Stimulated activated effector memory CD8-positive, alpha-beta T cell treated with anti-CD3 and anti-CD28 coated beads, Interleukin-12 subunit alpha, Interleukin-12 subunit beta, amount 100 ng/mL, for 72 hours (primary cell): ENCODE measurements at regions not wholly inside any gene's neighbourhood (a gene's known extent, or its start where the extent isn't known, plus 50 kb on each side); places are given as distances from the start of the nearest gene placed in this dataset.
"Not testable (repeated sequence)": the region's sequence is repeated elsewhere in the genome, so short reads cannot be mapped to it uniquely, and the experiment has no call there.

ENCODE experiments used
- ATAC-seq: fragments of 150-1000 bp; cut with Tn5 transposase; 2 replicates; pipeline ENCODE4 v1.10.0; 2021
- DNase-seq, 2 donors: peaks; one replicate each; pipeline ENCODE4 v3.0.0; 2021 to 2022; ENCODE audit warnings: low spot score in 2 of 2
- H3K27ac Mint-ChIP-seq: one replicate; pipeline ENCODE4 v1.8.0; 2022; ENCODE audit warnings: mild to moderate bottlenecking, mixed read lengths
- H3K36me3 Mint-ChIP-seq: one replicate; pipeline ENCODE4 v1.8.0; 2022; ENCODE audit warnings: mild to moderate bottlenecking, mixed read lengths
- H3K4me1 Mint-ChIP-seq: one replicate; pipeline ENCODE4 v1.8.0; 2022; ENCODE audit warnings: mixed read lengths
- H3K4me3 Mint-ChIP-seq: one replicate; pipeline ENCODE4 v1.8.0; 2022; ENCODE audit warnings: mild to moderate bottlenecking, mixed read lengths
- H3K9me3 Mint-ChIP-seq: one replicate; pipeline ENCODE4 v1.8.0; 2022; ENCODE audit warnings: mixed read lengths

DNA sequence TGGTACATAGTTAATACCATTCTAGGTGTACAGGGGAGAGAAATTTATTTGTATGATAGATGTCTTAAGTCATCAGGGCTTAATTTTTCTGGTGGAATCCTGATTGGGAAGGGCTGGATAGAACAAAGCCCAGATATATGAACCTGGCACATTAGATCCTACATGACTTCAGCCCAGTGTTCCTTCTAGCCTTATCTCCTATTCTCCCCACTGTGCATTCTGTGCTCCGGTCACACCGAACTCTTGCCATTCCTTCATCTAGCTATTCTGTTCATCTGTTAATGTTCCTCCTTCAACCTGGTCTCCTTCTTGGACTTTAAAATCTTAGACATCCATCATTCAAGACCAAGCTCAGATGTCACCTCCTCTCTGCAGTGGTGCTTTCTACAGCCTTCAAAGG lies 68.9 kb upstream of the EED start:
- DNase-seq (no peak), ATAC-seq (no peak)
- peaks cover 7% of the 10 kb centered on the region for H3K36me3 Mint-ChIP-seq
- H3K4me3 Mint-ChIP-seq, result no peak overlapping the region
- H3K9me3 Mint-ChIP-seq, result no peaks in the 10 kb centered on the region
- peaks cover 26% of the 10 kb centered on the region for H3K4me1 Mint-ChIP-seq
- peak overlapping the region; percentile 84 for H3K27ac Mint-ChIP-seq

DNA sequence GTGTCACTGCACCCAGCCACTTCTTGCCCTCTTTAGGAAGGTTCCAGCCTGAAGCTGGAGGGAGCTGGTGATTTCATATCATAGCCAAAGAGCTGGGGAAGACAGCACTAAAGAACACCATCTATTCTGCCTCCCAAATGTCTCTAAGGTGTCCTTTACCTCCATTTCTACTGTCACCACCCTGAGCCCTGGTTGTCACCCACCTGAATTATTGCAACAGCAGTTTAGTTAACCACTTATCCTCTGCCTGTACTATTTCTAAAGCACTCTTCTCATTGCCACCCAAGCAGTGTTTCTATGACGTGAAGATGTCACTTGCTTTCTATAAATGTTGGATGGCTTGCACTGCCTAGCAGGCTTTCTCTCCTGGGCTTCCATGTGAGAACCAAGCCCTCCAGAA lies 69.4 kb upstream of the EED start:
- H3K4me1 Mint-ChIP-seq, result peaks cover 26% of the 10 kb centered on the region
- H3K27ac Mint-ChIP-seq, result peak overlapping the region; percentile 84
- no peaks in the 10 kb centered on the region for H3K9me3 Mint-ChIP-seq
- peaks cover 7% of the 10 kb centered on the region for H3K36me3 Mint-ChIP-seq
- ATAC-seq, result no peak
- no peak for DNase-seq
- H3K4me3 Mint-ChIP-seq, result no peak overlapping the region

DNA sequence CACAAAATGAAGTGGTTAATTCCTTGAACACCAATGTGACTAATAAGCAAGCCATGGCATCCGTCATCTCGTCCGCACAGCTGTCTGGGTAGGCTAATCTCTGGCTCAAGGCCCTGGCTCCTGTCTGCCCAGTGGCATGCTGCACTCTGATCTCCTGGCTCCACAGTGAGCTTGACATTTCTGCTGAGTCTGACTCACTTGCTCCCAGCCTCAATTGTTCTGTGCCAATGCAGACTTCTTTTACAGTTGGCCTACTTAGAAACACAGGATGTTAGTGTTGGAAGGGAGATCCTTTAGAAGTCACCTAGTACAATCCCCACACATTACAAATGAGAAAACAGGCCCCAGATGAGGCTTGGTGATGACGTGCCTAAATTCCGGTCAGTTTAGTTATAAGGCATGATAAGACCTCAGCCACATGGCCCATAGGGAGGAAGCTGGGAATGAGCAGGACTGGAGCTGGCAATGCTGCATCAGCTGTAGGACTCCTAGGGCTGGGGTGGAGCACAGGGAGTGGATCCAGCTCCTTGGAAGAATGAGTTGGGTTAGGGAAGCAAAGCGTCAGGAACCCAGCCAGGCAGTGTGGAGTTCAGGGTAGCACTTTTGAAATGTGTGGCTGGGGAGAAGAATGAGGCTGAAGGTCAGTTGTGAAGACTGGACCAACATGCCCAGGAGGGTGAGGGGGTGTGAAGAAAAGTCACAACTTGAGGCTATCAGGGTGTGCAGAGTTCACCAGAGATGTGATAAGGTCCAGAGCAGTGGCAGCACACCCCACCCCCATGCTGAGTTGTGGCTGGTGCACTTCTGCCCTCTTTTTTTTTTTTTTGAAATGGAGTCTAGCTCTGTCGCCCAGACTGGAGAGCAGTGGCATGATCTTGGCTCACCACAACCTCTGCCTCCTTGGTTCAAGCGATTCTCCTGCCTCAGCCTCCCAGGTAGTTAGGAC lies 70.2 kb upstream of the EED start:
- no peak overlapping the region for H3K4me3 Mint-ChIP-seq
- peaks cover 30% of the 10 kb centered on the region for H3K4me1 Mint-ChIP-seq
- no peaks in the 10 kb centered on the region for H3K9me3 Mint-ChIP-seq
- ATAC-seq, result peak; percentile 4
- H3K36me3 Mint-ChIP-seq, result peaks cover 7% of the 10 kb centered on the region
- no peak for DNase-seq
- H3K27ac Mint-ChIP-seq, result no peak overlapping the region

DNA sequence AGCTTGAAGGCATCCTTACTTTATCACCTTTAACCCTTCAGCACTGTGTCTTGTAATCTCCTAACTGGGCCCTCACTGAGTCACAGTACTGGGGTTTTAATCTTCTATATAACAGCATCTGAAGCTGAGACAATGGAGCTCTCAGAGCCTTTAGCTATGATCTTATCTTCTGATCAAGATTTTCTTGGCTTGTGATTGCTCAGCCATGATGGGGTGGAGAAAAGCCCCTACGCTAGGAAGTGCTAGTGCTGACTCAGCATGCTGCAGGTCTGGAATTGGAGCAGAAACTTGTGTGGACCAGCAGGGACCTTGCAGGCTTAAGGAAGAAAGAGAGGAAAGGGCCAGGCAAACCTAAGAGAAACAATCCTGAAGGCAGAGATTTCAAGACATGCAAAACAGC lies 71.7 kb upstream of the EED start:
- Mint-ChIP-seq H3K9me3 (no peaks in the 10 kb centered on the region), H3K27ac (no peak overlapping the region), H3K36me3 (peaks cover 7% of the 10 kb centered on the region), H3K4me3 (no peak overlapping the region), H3K4me1 (peaks cover 31% of the 10 kb centered on the region)
- DNase-seq (no peak), ATAC-seq (no peak)

DNA sequence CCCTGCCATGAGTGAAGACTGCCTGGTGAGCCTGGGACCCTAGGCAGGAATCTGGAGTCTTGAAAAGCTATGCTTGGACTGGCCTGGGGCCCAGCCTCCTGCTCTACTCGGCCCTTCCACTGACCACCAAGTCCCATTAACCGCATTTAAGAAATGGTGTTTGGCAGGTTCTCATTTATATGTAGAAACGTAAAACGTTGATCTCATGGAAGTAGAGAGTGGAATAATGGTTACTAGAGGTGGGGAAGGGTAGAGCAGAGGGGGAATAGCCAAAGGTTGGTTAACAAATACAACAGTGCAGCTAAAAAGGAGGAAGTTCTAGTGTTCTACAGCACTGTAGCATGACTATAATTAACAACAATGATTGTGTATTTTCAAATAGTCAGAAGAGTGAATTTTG lies 72.9 kb upstream of the EED start:
- H3K9me3 Mint-ChIP-seq, result no peaks in the 10 kb centered on the region
- DNase-seq, result no peak
- H3K36me3 Mint-ChIP-seq, result peaks cover 6% of the 10 kb centered on the region
- H3K27ac Mint-ChIP-seq, result no peak overlapping the region
- peaks cover 22% of the 10 kb centered on the region for H3K4me1 Mint-ChIP-seq
- ATAC-seq, result no peak
- no peak overlapping the region for H3K4me3 Mint-ChIP-seq

DNA sequence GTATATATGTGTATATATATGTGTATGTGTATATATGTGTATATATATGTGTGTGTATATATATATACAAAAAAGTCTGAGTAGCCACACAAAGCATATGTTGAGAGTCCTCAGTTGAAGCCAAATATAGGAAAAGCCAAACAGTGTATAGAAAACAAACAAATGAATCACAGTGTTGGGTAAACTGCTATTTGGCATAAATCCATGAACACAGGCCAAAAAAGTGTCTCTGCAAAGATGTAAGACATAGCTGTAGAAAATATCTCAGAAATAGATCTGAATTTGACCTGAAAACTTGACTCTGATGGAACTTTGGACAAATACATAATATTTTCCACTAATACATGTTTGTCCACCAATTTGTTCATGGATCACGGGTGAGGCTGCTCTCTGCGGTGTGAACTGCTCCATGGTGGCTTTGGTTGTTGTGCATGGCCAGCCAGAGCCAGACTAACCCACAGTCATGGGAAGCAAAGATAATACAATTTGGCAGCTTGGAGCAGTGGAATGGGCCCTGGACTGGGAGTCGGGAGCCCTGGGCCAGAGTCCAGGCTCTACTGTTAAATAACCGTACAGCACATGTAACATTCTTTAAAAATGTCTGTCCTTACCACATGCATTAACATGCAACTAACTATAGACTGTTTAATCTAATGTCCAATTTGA lies 76.9 kb upstream of the EED start:
- Mint-ChIP-seq H3K36me3 (no peaks in the 10 kb centered on the region), H3K9me3 (no peaks in the 10 kb centered on the region), H3K4me1 (peaks cover 5% of the 10 kb centered on the region), H3K4me3 (no peak overlapping the region), H3K27ac (no peak overlapping the region)
- DNase-seq (no peak), ATAC-seq (no peak)

DNA sequence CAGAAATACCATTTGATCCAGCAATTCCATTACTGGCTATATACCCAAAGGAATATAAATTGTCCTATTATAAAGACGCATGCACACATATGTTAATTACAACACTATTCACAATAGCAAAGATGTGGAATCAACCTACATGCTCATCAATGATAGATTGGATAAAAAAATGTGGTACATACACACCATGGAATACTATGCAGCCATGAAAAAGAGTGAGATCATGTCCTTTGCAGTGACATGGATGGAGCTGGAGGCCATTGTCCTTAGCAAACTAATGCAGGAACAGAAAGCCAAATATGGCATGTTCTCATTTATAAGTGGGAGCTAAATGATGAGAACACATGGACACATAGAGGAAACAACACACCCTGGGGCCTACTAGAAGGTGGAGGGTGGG lies 78.3 kb upstream of the EED start:
- H3K27ac Mint-ChIP-seq, ATAC-seq, H3K9me3 Mint-ChIP-seq, H3K36me3 Mint-ChIP-seq, DNase-seq, H3K4me3 Mint-ChIP-seq: not testable (repeated sequence)
- H3K4me1 Mint-ChIP-seq, result peaks cover 15% of the 10 kb centered on the region

DNA sequence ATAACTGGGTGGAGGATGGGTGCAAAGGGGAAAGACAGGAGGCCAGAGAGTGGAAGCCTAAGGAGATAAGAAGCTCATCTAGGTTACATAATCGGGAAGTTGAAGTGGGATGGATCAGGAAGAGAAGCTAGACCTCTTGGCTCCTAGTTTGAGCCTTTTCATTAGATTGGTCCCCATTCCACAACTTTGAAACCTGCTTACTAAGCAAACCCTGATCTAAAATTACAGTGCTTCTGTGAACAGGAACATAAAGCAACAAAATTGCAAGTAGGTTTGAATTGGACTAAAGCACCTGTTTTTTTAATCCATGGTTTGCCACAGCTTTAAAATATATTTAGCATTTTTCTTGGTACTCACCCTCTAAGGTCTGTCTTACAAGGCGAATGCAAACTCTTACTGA lies 80.4 kb upstream of the EED start:
- Mint-ChIP-seq H3K9me3 (no peaks in the 10 kb centered on the region), H3K36me3 (no peaks in the 10 kb centered on the region), H3K4me1 (peaks cover 10% of the 10 kb centered on the region), H3K27ac (no peak overlapping the region), H3K4me3 (no peak overlapping the region)
- ATAC-seq (no peak), DNase-seq (no peak)

DNA sequence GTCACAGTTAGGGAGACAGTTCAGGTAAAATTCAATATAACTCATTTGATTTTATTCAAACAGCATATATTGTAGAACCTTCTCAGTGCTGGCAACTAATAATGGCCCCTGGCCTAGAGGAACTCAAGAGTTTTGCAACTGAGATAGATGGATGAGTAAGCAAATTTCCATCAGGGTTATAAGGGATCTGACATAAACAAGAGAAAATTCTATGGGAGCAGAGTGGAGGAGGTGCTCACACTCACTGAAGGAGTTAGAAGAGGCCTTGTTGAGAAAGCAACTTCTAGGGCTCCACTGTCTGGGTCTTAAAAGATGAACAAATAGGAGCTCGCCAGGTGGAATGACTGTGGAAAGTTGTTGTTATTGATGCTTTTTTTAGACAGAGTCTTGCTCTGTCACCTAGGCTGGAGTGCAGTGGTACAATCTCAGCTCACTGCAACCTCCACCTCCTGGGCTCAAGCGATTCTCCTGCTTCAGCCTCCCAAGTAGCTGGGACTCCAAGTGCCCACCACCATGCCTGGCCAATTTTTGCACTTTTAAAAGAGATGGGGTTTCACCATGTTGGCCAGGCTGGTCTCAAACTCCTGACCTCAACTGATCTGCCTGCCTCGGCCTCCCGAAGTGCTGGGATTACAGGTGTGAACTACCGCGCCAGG lies 81.2 kb upstream of the EED start:
- not testable (repeated sequence) for H3K4me3 Mint-ChIP-seq, H3K9me3 Mint-ChIP-seq, H3K36me3 Mint-ChIP-seq, H3K27ac Mint-ChIP-seq, ATAC-seq, DNase-seq
- peaks cover 17% of the 10 kb centered on the region for H3K4me1 Mint-ChIP-seq

DNA sequence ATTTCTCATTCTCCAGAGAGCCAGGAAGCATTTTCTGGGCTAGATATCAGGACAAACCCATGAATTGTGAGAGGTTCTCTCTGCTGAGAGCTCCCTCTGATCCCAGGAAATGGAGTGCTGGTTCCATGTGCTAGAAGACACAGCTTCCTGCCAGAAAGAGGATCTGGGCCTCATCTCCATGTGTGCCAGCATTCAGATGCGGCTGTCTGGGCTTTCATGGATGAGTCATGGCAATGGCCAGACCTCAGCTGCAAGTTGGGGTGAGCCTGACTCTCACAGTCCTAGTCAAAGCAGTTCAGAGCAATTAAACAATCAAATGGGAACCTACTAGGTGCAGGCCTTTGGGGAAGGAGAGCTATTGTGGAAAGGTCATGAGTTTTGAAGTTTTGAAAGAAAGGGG lies 82.3 kb upstream of the EED start:
- no peak overlapping the region for H3K4me3 Mint-ChIP-seq
- no peak for DNase-seq

DNA sequence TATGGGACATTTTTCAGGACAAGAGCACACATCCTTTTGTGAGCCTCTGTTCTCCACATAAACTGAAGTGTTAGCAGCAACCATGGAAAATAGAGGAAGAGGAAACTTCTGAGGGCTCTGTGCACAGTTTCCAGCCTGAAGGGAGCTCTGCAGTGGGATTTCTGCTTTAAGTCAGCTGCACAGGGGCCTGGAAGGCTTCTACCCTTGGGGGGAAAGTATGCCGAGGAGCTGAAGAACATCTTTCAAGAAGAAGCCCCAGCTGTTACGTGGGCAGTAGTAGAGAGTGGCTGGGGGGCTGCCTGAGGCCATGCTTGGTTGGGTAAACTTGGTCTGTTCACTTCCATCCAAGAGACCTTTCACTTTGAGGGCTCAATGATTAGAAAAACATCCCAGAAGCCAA lies 82.7 kb upstream of the EED start:
- no peak for ATAC-seq
- Mint-ChIP-seq H3K27ac (no peak overlapping the region), H3K4me3 (no peak overlapping the region), H3K36me3 (no peaks in the 10 kb centered on the region), H3K9me3 (no peaks in the 10 kb centered on the region), H3K4me1 (peaks cover 25% of the 10 kb centered on the region)
- no peak for DNase-seq

More for the DNA sequence above, 82.3 kb upstream of the EED start:
- Mint-ChIP-seq H3K27ac (no peak overlapping the region), H3K36me3 (no peaks in the 10 kb centered on the region), H3K4me1 (peaks cover 25% of the 10 kb centered on the region), H3K9me3 (no peaks in the 10 kb centered on the region)
- peak; percentile 67 for ATAC-seq

DNA sequence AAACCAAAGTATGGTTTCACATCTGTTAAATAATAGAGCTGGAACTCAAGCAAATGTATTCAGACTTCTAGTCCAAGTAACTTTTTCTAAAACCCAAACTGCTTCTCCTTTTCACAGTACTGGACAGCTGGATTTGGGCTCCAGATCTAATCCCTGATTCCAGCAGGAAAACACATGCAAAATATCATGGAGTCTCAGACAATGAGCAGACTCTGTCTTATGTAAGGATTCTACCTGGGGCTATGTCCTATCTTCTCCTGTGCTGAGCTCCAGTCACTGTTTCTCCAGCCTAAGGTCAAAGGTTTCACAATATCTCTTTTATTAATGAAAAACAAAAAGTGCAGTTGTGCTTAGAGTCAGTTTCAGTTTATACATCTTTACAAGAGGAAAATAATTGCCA lies 83.2 kb upstream of the EED start:
- ATAC-seq, result no peak
- H3K4me1 Mint-ChIP-seq, result peaks cover 25% of the 10 kb centered on the region
- no peak for DNase-seq
- H3K36me3 Mint-ChIP-seq, result no peaks in the 10 kb centered on the region
- no peak overlapping the region for H3K27ac Mint-ChIP-seq
- H3K4me3 Mint-ChIP-seq, result no peak overlapping the region
- H3K9me3 Mint-ChIP-seq, result no peaks in the 10 kb centered on the region

DNA sequence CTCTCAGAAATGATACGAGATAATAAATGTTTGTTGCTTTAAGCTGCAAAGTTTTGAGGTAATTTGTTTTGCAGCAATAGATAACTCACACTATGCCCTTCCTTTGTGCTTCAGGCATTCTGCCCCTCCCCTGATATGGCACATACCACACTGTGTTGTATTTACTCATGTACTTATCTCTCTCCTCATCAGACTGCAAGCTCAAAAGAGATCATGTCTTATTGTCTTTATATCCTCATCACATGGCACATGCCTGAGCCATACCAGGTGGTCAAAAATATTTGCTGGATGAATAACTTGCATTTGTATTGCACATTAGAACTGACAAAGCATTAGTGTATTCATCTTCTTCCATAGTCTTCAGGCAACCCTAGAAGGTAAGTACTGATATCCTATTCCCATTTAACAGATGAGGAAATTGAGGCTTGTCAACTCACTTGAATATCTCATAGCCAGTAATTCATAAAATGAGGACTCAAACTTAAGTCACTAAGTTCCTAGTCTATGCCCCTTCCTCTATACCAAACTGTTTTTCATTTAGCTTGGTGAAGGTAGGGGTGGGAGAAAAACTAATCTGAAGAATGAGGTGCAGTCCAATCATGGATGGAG lies 83.9 kb upstream of the EED start:
- Mint-ChIP-seq H3K27ac (no peak overlapping the region), H3K4me1 (peaks cover 25% of the 10 kb centered on the region), H3K4me3 (no peak overlapping the region), H3K36me3 (no peaks in the 10 kb centered on the region), H3K9me3 (no peaks in the 10 kb centered on the region)
- no peak for DNase-seq
- no peak for ATAC-seq

DNA sequence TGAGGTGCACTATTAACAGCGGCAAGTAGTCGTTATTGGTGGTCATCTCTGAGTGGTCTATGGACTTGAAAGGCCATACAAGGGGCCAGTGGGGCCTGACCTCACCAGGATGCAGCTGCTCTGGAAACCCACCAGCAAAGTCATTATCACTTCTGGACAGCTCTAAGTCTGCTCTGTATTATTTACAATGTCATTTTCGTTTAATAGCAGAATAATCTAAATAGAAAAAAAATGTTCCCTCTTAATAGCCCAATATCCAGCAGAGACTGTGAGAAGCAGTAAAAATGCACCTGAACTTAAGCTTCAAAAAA lies 85.0 kb upstream of the EED start:
- H3K4me1 Mint-ChIP-seq, result peaks cover 25% of the 10 kb centered on the region
- DNase-seq (no peak), ATAC-seq (no peak)
- H3K9me3 Mint-ChIP-seq, result no peaks in the 10 kb centered on the region
- H3K27ac Mint-ChIP-seq, result no peak overlapping the region
- no peaks in the 10 kb centered on the region for H3K36me3 Mint-ChIP-seq
- H3K4me3 Mint-ChIP-seq, result no peak overlapping the region

DNA sequence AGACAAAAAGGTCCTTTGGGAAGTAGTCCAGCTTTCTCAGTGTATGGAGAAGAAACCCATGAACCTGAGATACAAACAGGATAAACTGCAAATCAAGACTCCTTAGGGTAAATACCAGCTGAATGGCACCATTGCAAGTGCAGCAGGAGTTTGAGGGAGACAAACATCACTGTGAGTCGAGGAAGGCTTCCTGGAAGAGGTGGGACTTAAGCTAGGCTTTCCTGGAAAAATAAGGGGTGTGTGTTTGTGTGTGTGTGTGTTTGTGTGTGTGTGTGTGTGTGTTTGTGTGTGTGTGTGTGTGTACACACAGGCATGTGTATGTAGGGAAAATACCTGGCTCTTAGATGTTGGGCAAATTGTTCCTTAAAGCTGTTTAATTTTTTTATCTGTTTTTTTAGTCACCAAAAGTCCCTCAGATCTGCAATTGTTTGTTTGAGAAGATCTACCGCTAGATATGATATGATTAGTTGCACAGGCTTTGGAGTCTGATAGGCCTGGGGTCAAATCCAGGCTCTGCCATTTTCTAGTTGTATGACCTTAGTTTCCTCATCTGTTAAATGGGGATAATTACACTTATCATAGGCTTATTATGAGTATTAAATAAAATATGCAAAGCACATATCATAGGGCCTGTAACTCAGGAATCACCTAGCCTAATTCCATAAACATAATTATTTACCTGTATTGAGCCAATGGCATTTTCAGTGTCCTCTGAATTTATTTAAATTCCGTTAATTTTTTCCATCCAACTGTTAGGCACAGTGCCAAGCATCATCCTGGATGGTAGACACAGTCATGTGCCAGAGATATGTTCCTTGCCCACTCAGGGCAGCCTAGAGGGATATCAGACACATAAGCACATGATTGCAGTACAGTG lies 85.6 kb upstream of the EED start:
- Mint-ChIP-seq H3K4me1 (peaks cover 25% of the 10 kb centered on the region), H3K36me3 (no peaks in the 10 kb centered on the region), H3K27ac (peak overlapping the region; percentile 63), H3K9me3 (no peaks in the 10 kb centered on the region), H3K4me3 (no peak overlapping the region)
- DNase-seq, result no peak
- no peak for ATAC-seq
